H1 (cell line): ENCODE measurements at regions not wholly inside any gene's neighbourhood (a gene's known extent, or its start where the extent isn't known, plus 50 kb on each side); places are given as distances from the start of the nearest gene placed in this dataset.

ENCODE experiments used
- CTCF ChIA-PET: fragments of 300-600 bp; sonication (Branson Sonifier 250); formaldehyde crosslinking; loops from one replicate; lab custom pipeline; 2021; ENCODE audit not compliant: partially characterized antibody; lab: Charles Lee
- POLR2A ChIA-PET: fragments of 300-600 bp; sonication (Branson Sonifier 250); formaldehyde crosslinking; loops from one replicate; lab custom pipeline; 2021; ENCODE audit warnings: inconsistent platforms; ENCODE audit not compliant: partially characterized antibody; lab: Charles Lee
- DNase-seq, 2 experiments: peaks; one replicate each; pipeline versions ENCODE4 v3.0.0 to v3.0.0-alpha.2; 2010 to 2022; ENCODE audit warnings: low spot score in 2 of 2, low read depth in 1 of 2, mixed read lengths in 1 of 2
- FAIRE-seq: peaks from 2 replicates; lab custom pipeline; 2011; peaks lifted over from hg19 to GRCh38; lab: Jason Lieb, UNC
- H2AFZ ChIP-seq: 2 replicates; pipeline ENCODE4 v1.8.1; 2012; ENCODE audit warnings: low read length, inconsistent platforms
- H2AK5ac ChIP-seq: 2 replicates; pipeline ENCODE4 v1.6.1; 2013; ENCODE audit warnings: low read depth, low read length
- H2BK120ac ChIP-seq: replicated peaks from 2 replicates; pipeline ENCODE3; 2013; ENCODE audit warnings: low read depth, low read length, inconsistent platforms
- H2BK12ac ChIP-seq: 2 replicates; pipeline ENCODE4 v1.6.1; 2013; ENCODE audit warnings: low read depth, low read length
- H2BK15ac ChIP-seq: 2 replicates; pipeline ENCODE4 v1.6.1; 2013; ENCODE audit warnings: low read length
- H2BK20ac ChIP-seq: 2 replicates; pipeline ENCODE4 v1.6.1; 2013; ENCODE audit warnings: low read length
- H2BK5ac ChIP-seq: 2 replicates; pipeline ENCODE4 v1.6.1; 2013; ENCODE audit warnings: low read depth, low read length
- H3K14ac ChIP-seq: 2 replicates; pipeline ENCODE4 v1.6.1; 2013; ENCODE audit warnings: inconsistent platforms; ENCODE audit not compliant: insufficient read length
- H3K18ac ChIP-seq: 2 replicates; pipeline ENCODE4 v1.6.1; 2013; ENCODE audit warnings: low read length; ENCODE audit errors: extremely low read depth
- H3K23ac ChIP-seq: 2 replicates; pipeline ENCODE4 v1.6.1; 2013; ENCODE audit warnings: inconsistent platforms; ENCODE audit not compliant: insufficient read length
- H3K23me2 ChIP-seq: 2 replicates; pipeline ENCODE4 v1.6.1; 2013; ENCODE audit warnings: low read depth, low read length
- H3K27ac ChIP-seq: 2 replicates; pipeline ENCODE4 v1.6.1; 2011; ENCODE audit warnings: low read depth, low read length, inconsistent platforms
- H3K27me3 ChIP-seq, 4 experiments: replicated peaks in 1 of 4; 1 replicate in 1 of 4; 2 replicates in 3 of 4; pipeline versions ENCODE4 v1.6.1 to v1.8.1; 2011 to 2013; ENCODE audit warnings: low read length in 3 of 4, mild to moderate bottlenecking in 3 of 4, inconsistent platforms in 2 of 4, mixed read lengths in 2 of 4, moderate library complexity in 1 of 4; ENCODE audit not compliant: control insufficient read depth in 3 of 4, insufficient read depth in 3 of 4; ENCODE audit errors: extremely low read depth in 1 of 4
- H3K36me3 ChIP-seq, 4 experiments: 2 replicates each; pipeline versions ENCODE4 v1.6.1 to v1.8.1; 2011 to 2013; ENCODE audit warnings: mild to moderate bottlenecking in 4 of 4, low read length in 3 of 4, moderate library complexity in 2 of 4, control low read depth in 1 of 4, inconsistent platforms in 1 of 4; ENCODE audit not compliant: insufficient read depth in 4 of 4, control insufficient read depth in 2 of 4
- H3K4ac ChIP-seq: replicated peaks from 2 replicates; pipeline ENCODE3; 2013; ENCODE audit warnings: low read length, low read depth, mixed read lengths, inconsistent platforms; ENCODE audit not compliant: insufficient read length
- H3K4me1 ChIP-seq, 4 experiments: replicated peaks in 1 of 4; 1 replicate in 1 of 4; 2 replicates in 3 of 4; pipeline versions ENCODE4 v1.6.1 to v1.8.1; 2011 to 2013; ENCODE audit warnings: low read length in 3 of 4, inconsistent platforms in 2 of 4, mixed read lengths in 1 of 4; ENCODE audit not compliant: insufficient read depth in 4 of 4, control insufficient read depth in 3 of 4
- H3K4me2 ChIP-seq, 2 experiments: 2 replicates each; pipeline versions ENCODE4 v1.6.1 to v1.8.1; 2011 to 2013; ENCODE audit warnings: low read depth in 2 of 2, low read length in 2 of 2, control low read depth in 1 of 2, inconsistent platforms in 1 of 2, mild to moderate bottlenecking in 1 of 2; ENCODE audit not compliant: insufficient read depth in 1 of 2
- H3K4me3 ChIP-seq, 4 experiments: fragments of 200-600, 300-600 bp in 1 of 4; sonication (generic), shearing (Covaris generic), sonication (Bioruptor Twin) in 1 of 4; 2 replicates each; pipeline versions ENCODE4 v1.5.1 to v1.8.1; 2011 to 2016; ENCODE audit warnings: low read length in 4 of 4, low read depth in 3 of 4, control low read depth in 2 of 4, inconsistent platforms in 2 of 4, mild to moderate bottlenecking in 2 of 4, mixed read lengths in 1 of 4, moderate library complexity in 1 of 4; ENCODE audit not compliant: insufficient read depth in 2 of 4; ENCODE audit errors: extremely low read depth in 1 of 4
- H3K56ac ChIP-seq: replicated peaks from 2 replicates; pipeline ENCODE3; 2013; ENCODE audit warnings: low read depth, mild to moderate bottlenecking, mixed read lengths, low read length, inconsistent platforms; ENCODE audit not compliant: insufficient read length
- H3K79me1 ChIP-seq: 2 replicates; pipeline ENCODE4 v1.6.1; 2013; ENCODE audit warnings: low read depth, low read length, control low read depth
- H3K79me2 ChIP-seq, 2 experiments: 2 replicates each; pipeline versions ENCODE4 v1.6.1 to v1.8.1; 2012 to 2013; ENCODE audit warnings: low read length in 2 of 2, mild to moderate bottlenecking in 2 of 2, inconsistent platforms in 1 of 2; ENCODE audit not compliant: insufficient read depth in 2 of 2, control insufficient read depth in 1 of 2
- H3K9ac ChIP-seq, 4 experiments: replicated peaks in 1 of 4; 1 replicate in 1 of 4; 2 replicates in 3 of 4; pipeline versions ENCODE4 v1.6.1 to v1.8.1; 2011 to 2013; ENCODE audit warnings: low read depth in 3 of 4, low read length in 3 of 4, control low read depth in 2 of 4, mild to moderate bottlenecking in 2 of 4, moderate library complexity in 2 of 4, inconsistent platforms in 1 of 4; ENCODE audit errors: extremely low read depth in 1 of 4
- H3K9me3 ChIP-seq, 2 experiments: 2 replicates each; pipeline versions ENCODE4 v1.6.1 to v1.8.1; 2012 to 2013; ENCODE audit warnings: mild to moderate bottlenecking in 2 of 2, moderate library complexity in 2 of 2, control low read depth in 1 of 2, inconsistent platforms in 1 of 2, low read depth in 1 of 2, low read length in 1 of 2, mixed read lengths in 1 of 2; ENCODE audit not compliant: insufficient read depth in 2 of 2
- H4K20me1 ChIP-seq, 2 experiments: replicated peaks in 1 of 2; 2 replicates each; pipeline versions ENCODE3 to v1.8.1; 2011 to 2013; ENCODE audit warnings: inconsistent platforms in 2 of 2, low read length in 2 of 2, mild to moderate bottlenecking in 1 of 2; ENCODE audit not compliant: insufficient read depth in 2 of 2, control insufficient read depth in 1 of 2
- H4K5ac ChIP-seq: 2 replicates; pipeline ENCODE4 v1.6.1; 2013; ENCODE audit warnings: low read length, low read depth, mixed read lengths, inconsistent platforms; ENCODE audit not compliant: insufficient read length
- H4K8ac ChIP-seq: 2 replicates; pipeline ENCODE4 v1.8.0; 2013; ENCODE audit warnings: mild to moderate bottlenecking, moderate library complexity, low read length, inconsistent platforms; ENCODE audit not compliant: insufficient read depth; ENCODE audit errors: extremely low read depth
- H4K91ac ChIP-seq: replicated peaks from 2 replicates; pipeline ENCODE3; 2013; ENCODE audit warnings: low read length, mixed read lengths, inconsistent platforms; ENCODE audit not compliant: insufficient read length
- BRCA1 ChIP-seq: IDR thresholded peaks from 2 replicates; pipeline ENCODE4 v1.6.1; 2012; ENCODE audit warnings: low read depth, low read length, improper control_type of control experiment
- CTBP2 ChIP-seq: IDR thresholded peaks from 2 replicates; pipeline ENCODE4 v1.7.0; 2011; ENCODE audit warnings: borderline replicate concordance, mild to moderate bottlenecking, moderate library complexity, mixed read lengths, low read length; ENCODE audit not compliant: insufficient read depth, insufficient read length
- NRF1 ChIP-seq: IDR thresholded peaks from 2 replicates; pipeline ENCODE4 v1.6.1; 2011; ENCODE audit warnings: mild to moderate bottlenecking, low read depth, low read length, improper control_type of control experiment
- PHF8 ChIP-seq: fragments of 200-600 bp; sonication (generic); conservative IDR thresholded peaks from 2 replicates; pipeline ENCODE4 v1.7.1; 2012; ENCODE audit warnings: low read depth, mild to moderate bottlenecking, inconsistent platforms, low read length, moderate library complexity
- POLR2A ChIP-seq, 2 experiments: IDR thresholded peaks; 1 replicate in 1 of 2; 2 replicates in 1 of 2; pipeline ENCODE4 v1.6.1; 2011; ENCODE audit warnings: low read depth in 2 of 2, low read length in 2 of 2, mild to moderate bottlenecking in 2 of 2; ENCODE audit errors: control extremely low read depth in 1 of 2
- SAP30 ChIP-seq: fragments of 300-600 bp; sonication (generic); IDR thresholded peaks from 2 replicates; pipeline ENCODE4 v1.7.1; 2012; ENCODE audit warnings: low read length, moderate library complexity, mild to moderate bottlenecking, inconsistent platforms; ENCODE audit not compliant: insufficient read depth, insufficient replicate concordance
- SIN3A ChIP-seq, 2 experiments: IDR thresholded peaks in 1 of 2; conservative IDR thresholded peaks in 1 of 2; 2 replicates each; pipeline ENCODE4 v1.6.1; 2011 to 2012; ENCODE audit warnings: low read length in 2 of 2, improper control_type of control experiment in 1 of 2, low read depth in 1 of 2, mild to moderate bottlenecking in 1 of 2
- SRF ChIP-seq: IDR thresholded peaks from 2 replicates; pipeline ENCODE4 v1.6.1; 2011; ENCODE audit warnings: mild to moderate bottlenecking, low read depth, low read length, moderate library complexity
- SUZ12 ChIP-seq: fragments of 200-600 bp; sonication (generic); IDR thresholded peaks from 2 replicates; pipeline ENCODE4 v1.6.1; 2012; ENCODE audit warnings: mild to moderate bottlenecking, inconsistent platforms, low read length, moderate library complexity, mixed read lengths
- YY1 ChIP-seq: IDR thresholded peaks from 2 replicates; pipeline ENCODE4 v1.6.1; 2011; ENCODE audit warnings: low read depth, mild to moderate bottlenecking, low read length
- WGBS, 2 experiments: shearing (Covaris generic) in 1 of 2; methylation state at CpG; one replicate each; pipeline versions ENCODE4 v1.1.6 to v1.1.7; 2013 to 2015; ENCODE audit warnings: low lambda C conversion rate in 2 of 2, mixed read lengths in 2 of 2, inconsistent platforms in 1 of 2, low coverage in 1 of 2, missing lambda C conversion rate in 1 of 2; ENCODE audit not compliant: insufficient replicate concordance in 2 of 2, insufficient coverage in 1 of 2, insufficient read length in 1 of 2; ENCODE audit errors: extremely low coverage in 1 of 2, missing lambda C conversion rate in 1 of 2; 5-methylcytosine and 5-hydroxymethylcytosine counted together
- TF ChIP-seq, protein P1 (sequence below): IDR thresholded peaks from 2 replicates; pipeline ENCODE4 v1.6.1; 2011; ENCODE audit warnings: low read length, improper control_type of control experiment

DNA sequence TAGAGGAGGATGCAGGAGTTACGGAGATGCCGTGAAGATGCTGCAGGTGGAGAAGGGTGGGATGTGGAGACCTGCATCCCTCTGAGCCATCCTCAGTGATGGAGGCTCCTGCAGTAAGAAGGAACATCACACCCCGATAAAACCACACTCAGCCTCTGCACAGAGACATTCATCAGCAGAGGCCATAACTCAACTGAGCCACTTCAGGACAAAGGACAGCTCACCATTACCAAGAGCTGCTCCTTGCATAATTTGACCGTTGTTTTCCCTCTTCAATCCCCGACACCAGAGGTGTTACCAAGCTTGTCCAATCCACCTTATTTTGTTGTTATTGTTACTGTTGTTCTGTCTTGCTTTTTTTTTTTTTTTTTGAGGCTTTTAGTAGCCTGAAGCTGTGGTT, 543.9 kb downstream of the AJAP1 start:
- Histone ChIP-seq H3K23me2 (no peaks in the 10 kb centered on the region), H3K27ac (no peak overlapping the region), H3K9ac (no peak overlapping the region), H2BK20ac (no peak overlapping the region; the same call in 1 of the 2 replicates), H3K4me2 (no peak overlapping the region), H2BK120ac (no peak overlapping the region), H3K23ac (no peak overlapping the region), H2AK5ac (no peak overlapping the region), H4K20me1 (no peaks in the 10 kb centered on the region), H4K91ac (no peak overlapping the region), H2AFZ (no peak overlapping the region), H3K18ac (no peak overlapping the region), H3K36me3 (no peaks in the 10 kb centered on the region), H3K79me2 (no peaks in the 10 kb centered on the region), H2BK5ac (no peak overlapping the region), H3K27me3 (no peaks in the 10 kb centered on the region), H3K4me1 (no peaks in the 10 kb centered on the region), H3K14ac (no peak overlapping the region), H3K4ac (no peak overlapping the region), H4K5ac (no peak overlapping the region), H2BK12ac (no peak overlapping the region), H3K4me3 (no peak overlapping the region), H3K9me3 (no peaks in the 10 kb centered on the region), H4K8ac (no peak overlapping the region), H3K56ac (no peak overlapping the region), H3K79me1 (no peaks in the 10 kb centered on the region)
- DNase-seq (no peak), FAIRE-seq (peak; percentile 50)
- CTCF ChIA-PET, result interaction anchor here (0.5 to 1.5 kb wide), 2 partner anchors 251 to 361 kb away, joined by 3 to 6 read pairs; no protein-coding TSS in a partner anchor
- POLR2A ChIA-PET, result no interaction called here
- no peak for TF ChIP-seq CTBP2
- no peak for TF ChIP-seq SIN3A (conservative IDR thresholded peaks at IDR 0.05 in 1 of 2, IDR thresholded peaks at IDR 0.05 in 1 of 2; ENCODE audit: low read depth in 1 of 2, low read length in 2 of 2)
- TF ChIP-seq POLR2A (IDR thresholded peaks at IDR 0.05; ENCODE audit: control extremely low read depth in 1 of 2, low read depth in 2 of 2, low read length in 2 of 2), result no peak
- no peak for TF ChIP-seq SAP30
- no peak for TF ChIP-seq SRF
- no peak for TF ChIP-seq PHF8
- TF ChIP-seq YY1, result no peak
- TF ChIP-seq, protein P1, sequence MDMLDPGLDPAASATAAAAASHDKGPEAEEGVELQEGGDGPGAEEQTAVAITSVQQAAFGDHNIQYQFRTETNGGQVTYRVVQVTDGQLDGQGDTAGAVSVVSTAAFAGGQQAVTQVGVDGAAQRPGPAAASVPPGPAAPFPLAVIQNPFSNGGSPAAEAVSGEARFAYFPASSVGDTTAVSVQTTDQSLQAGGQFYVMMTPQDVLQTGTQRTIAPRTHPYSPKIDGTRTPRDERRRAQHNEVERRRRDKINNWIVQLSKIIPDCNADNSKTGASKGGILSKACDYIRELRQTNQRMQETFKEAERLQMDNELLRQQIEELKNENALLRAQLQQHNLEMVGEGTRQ, result no peak
- TF ChIP-seq BRCA1, result no peak
- no peak for TF ChIP-seq SUZ12
- no peak for TF ChIP-seq NRF1
- TF ChIP-seq, all 59 proteins: peak for 0
- 93% methylated on average over 5 of the region's 5 CpGs; no CpG with 5 or more reads in 1 of the 2 experiments for WGBS, 2 experiments
- no peak overlapping the region for H2BK15ac ChIP-seq
